WTC11 (cell line): ENCODE measurements at regions not wholly inside any gene's neighbourhood (a gene's known extent, or its start where the extent isn't known, plus 50 kb on each side); places are given as distances from the start of the nearest gene placed in this dataset.

Experiments
- ATAC-seq: fragments of 200-7000 bp; cut with Tn5 transposase; 2 replicates; pipeline ENCODE4 v1.10.0; 2021; ENCODE audit warnings: mild to moderate bottlenecking, moderate library complexity
- CTCF ChIA-PET: fragments of 300-600 bp; sonication (Branson Sonifier 250); formaldehyde crosslinking; loops from one replicate; lab custom pipeline; 2021; ENCODE audit warnings: antibody characterized with exemption; lab: Charles Lee
- POLR2A ChIA-PET: fragments of 350-600 bp; sonication (Branson Sonifier 250); formaldehyde crosslinking; loops from one replicate; lab custom pipeline; 2021; ENCODE audit warnings: antibody characterized with exemption; lab: Charles Lee
- DNase-seq: peaks from one replicate; pipeline ENCODE4 v3.0.0; 2021; ENCODE audit warnings: low spot score
- H3K27ac Mint-ChIP-seq: 2 replicates; pipeline ENCODE4 v1.8.0; 2021; ENCODE audit warnings: mixed read lengths
- H3K27me3 Mint-ChIP-seq: 2 replicates; pipeline ENCODE4 v1.8.0; 2021; ENCODE audit warnings: low read depth, mild to moderate bottlenecking, moderate library complexity, mixed read lengths
- H3K36me3 Mint-ChIP-seq: 2 replicates; pipeline ENCODE4 v1.8.0; 2021; ENCODE audit warnings: mixed read lengths
- H3K4me1 Mint-ChIP-seq: 2 replicates; pipeline ENCODE4 v1.8.0; 2022; ENCODE audit warnings: mixed read lengths
- H3K4me3 Mint-ChIP-seq: 2 replicates; pipeline ENCODE4 v1.8.0; 2021; ENCODE audit warnings: mild to moderate bottlenecking, moderate library complexity, mixed read lengths
- H3K9me3 Mint-ChIP-seq: 2 replicates; pipeline ENCODE4 v1.8.0; 2021; ENCODE audit warnings: mixed read lengths
- AR ChIP-seq: fragments of 250-450 bp; sonication (Bioruptor Pico); IDR thresholded peaks from 2 replicates; pipeline ENCODE4 v1.9.0; 2021; ENCODE audit warnings: mild to moderate bottlenecking
- CDX4 ChIP-seq: fragments of 250-450 bp; sonication (Bioruptor Pico); IDR thresholded peaks from 2 replicates; pipeline ENCODE4 v1.9.0; 2021; ENCODE audit warnings: moderate library complexity, mild to moderate bottlenecking, inconsistent platforms, borderline replicate concordance
- CTCF ChIP-seq: fragments of 200-600 bp; IDR thresholded peaks from 2 replicates; pipeline ENCODE4 v1.8.0; 2022; ENCODE audit warnings: antibody characterized with exemption
- FOXP1 ChIP-seq: sonication (generic); formaldehyde crosslinking; IDR thresholded peaks from 2 replicates; pipeline ENCODE4 v1.8.0; 2022; ENCODE audit warnings: missing genetic modification reagents, mild to moderate bottlenecking, moderate library complexity, borderline replicate concordance
- KAT7 ChIP-seq: sonication (generic); formaldehyde crosslinking; IDR thresholded peaks from 2 replicates; pipeline ENCODE4 v1.8.1; 2023; ENCODE audit warnings: missing genetic modification reagents, mild to moderate bottlenecking, borderline replicate concordance
- NFATC4 ChIP-seq: fragments of 250-450 bp; sonication (Bioruptor Pico); IDR thresholded peaks from 2 replicates; pipeline ENCODE4 v1.9.0; 2021; ENCODE audit warnings: mild to moderate bottlenecking
- NFYB ChIP-seq: sonication (generic); formaldehyde crosslinking; conservative IDR thresholded peaks from 2 replicates; pipeline ENCODE4 v1.8.0; 2022; ENCODE audit warnings: low read depth, missing genetic modification reagents
- RORB ChIP-seq: fragments of 250-450 bp; sonication (Bioruptor Pico); IDR thresholded peaks from 2 replicates; pipeline ENCODE4 v1.9.0; 2021; ENCODE audit warnings: mild to moderate bottlenecking
- TCF7 ChIP-seq: sonication (generic); formaldehyde crosslinking; IDR thresholded peaks from 2 replicates; pipeline ENCODE4 v1.8.0; 2022; ENCODE audit warnings: mild to moderate bottlenecking, low read depth, missing genetic modification reagents, moderate library complexity
- TP53 ChIP-seq: sonication (generic); formaldehyde crosslinking; IDR thresholded peaks from 2 replicates; pipeline ENCODE4 v1.8.1; 2023; ENCODE audit warnings: mild to moderate bottlenecking, missing genetic modification reagents
- ZNF138 ChIP-seq: sonication (generic); formaldehyde crosslinking; conservative IDR thresholded peaks from 2 replicates; pipeline ENCODE4 v1.8.1; 2022; ENCODE audit warnings: mild to moderate bottlenecking, moderate library complexity, missing genetic modification reagents
- ZNF219 ChIP-seq: sonication (generic); formaldehyde crosslinking; IDR thresholded peaks from 2 replicates; pipeline ENCODE4 v1.8.0; 2023; ENCODE audit warnings: missing genetic modification reagents, mild to moderate bottlenecking, borderline replicate concordance
- ZNF281 ChIP-seq: sonication (generic); formaldehyde crosslinking; IDR thresholded peaks from 2 replicates; pipeline ENCODE4 v1.8.0; 2023; ENCODE audit warnings: mild to moderate bottlenecking, missing genetic modification reagents
- TF ChIP-seq, protein P1 (sequence below): fragments of 250-450 bp; sonication (Bioruptor Pico); IDR thresholded peaks from 2 replicates; pipeline ENCODE4 v1.9.0; 2021; ENCODE audit warnings: mild to moderate bottlenecking, borderline replicate concordance
- TF ChIP-seq, protein P2 (sequence below): sonication (generic); formaldehyde crosslinking; IDR thresholded peaks from 2 replicates; pipeline ENCODE4 v1.8.0; 2022; ENCODE audit warnings: mild to moderate bottlenecking, missing genetic modification reagents
- TF ChIP-seq, protein P3 (sequence below): sonication (generic); formaldehyde crosslinking; IDR thresholded peaks from 2 replicates; pipeline ENCODE4 v1.8.1; 2022; ENCODE audit warnings: mild to moderate bottlenecking, missing genetic modification reagents, moderate library complexity, borderline replicate concordance

DNA sequence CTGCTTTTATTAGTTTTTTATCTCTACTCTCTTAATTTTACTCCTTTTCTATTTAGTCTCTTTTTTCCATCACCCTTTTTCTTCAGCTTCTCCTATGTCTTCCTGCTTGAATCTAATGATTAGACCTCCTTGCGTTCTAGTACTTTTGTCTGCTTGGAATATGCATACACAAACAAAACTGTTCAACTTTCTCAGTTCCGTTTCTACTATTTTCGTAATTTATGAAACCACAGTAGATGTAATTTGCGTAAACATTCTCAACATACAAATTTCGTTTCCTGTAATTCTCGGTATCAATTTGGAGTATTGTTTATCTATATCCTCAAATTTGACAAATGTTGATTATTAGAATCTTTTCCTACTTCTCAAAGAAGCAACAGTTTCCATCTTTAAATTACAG lies 772.5 kb downstream of the USP25 start:
- H3K4me1 Mint-ChIP-seq, result no peaks in the 10 kb centered on the region
- H3K4me3 Mint-ChIP-seq, result no peak overlapping the region
- no peaks in the 10 kb centered on the region for H3K36me3 Mint-ChIP-seq
- no peaks in the 10 kb centered on the region for H3K27me3 Mint-ChIP-seq
- peaks cover 17% of the 10 kb centered on the region for H3K9me3 Mint-ChIP-seq
- H3K27ac Mint-ChIP-seq, result no peak overlapping the region
- ChIA-PET POLR2A (no interaction called here), CTCF (no interaction called here)
- TF ChIP-seq RORB (no peak), TCF7 (CRISPR knock-in tag) (no peak)
- ATAC-seq (no peak), DNase-seq (no peak)

DNA sequence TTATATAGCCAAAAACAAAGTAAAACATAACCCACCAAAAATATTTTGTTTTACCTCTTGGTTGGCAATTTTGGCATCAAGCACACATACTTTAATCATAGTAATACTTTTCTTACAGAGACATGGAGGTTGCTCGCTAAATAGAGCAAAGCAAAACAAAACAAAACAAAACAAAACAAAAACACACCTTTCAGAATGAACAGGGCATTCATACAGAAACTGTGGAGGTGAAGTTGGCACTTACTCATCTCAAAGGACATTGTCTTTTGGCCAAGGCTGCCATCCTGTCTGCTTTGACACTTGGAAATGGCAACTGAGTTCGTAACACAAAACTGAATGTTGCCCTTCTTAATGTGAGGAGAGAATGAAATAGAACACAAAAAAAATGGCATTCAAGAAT lies 773.1 kb downstream of the USP25 start:
- no peak overlapping the region for H3K27ac Mint-ChIP-seq
- ATAC-seq (no peak), DNase-seq (no peak)
- H3K9me3 Mint-ChIP-seq, result peaks cover 12% of the 10 kb centered on the region
- ChIA-PET POLR2A (no interaction called here), CTCF (interaction anchor here (0.6 kb wide), 1 partner anchor 626 kb away, joined by 4 read pairs; no protein-coding TSS in a partner anchor)
- TF ChIP-seq, protein P1, sequence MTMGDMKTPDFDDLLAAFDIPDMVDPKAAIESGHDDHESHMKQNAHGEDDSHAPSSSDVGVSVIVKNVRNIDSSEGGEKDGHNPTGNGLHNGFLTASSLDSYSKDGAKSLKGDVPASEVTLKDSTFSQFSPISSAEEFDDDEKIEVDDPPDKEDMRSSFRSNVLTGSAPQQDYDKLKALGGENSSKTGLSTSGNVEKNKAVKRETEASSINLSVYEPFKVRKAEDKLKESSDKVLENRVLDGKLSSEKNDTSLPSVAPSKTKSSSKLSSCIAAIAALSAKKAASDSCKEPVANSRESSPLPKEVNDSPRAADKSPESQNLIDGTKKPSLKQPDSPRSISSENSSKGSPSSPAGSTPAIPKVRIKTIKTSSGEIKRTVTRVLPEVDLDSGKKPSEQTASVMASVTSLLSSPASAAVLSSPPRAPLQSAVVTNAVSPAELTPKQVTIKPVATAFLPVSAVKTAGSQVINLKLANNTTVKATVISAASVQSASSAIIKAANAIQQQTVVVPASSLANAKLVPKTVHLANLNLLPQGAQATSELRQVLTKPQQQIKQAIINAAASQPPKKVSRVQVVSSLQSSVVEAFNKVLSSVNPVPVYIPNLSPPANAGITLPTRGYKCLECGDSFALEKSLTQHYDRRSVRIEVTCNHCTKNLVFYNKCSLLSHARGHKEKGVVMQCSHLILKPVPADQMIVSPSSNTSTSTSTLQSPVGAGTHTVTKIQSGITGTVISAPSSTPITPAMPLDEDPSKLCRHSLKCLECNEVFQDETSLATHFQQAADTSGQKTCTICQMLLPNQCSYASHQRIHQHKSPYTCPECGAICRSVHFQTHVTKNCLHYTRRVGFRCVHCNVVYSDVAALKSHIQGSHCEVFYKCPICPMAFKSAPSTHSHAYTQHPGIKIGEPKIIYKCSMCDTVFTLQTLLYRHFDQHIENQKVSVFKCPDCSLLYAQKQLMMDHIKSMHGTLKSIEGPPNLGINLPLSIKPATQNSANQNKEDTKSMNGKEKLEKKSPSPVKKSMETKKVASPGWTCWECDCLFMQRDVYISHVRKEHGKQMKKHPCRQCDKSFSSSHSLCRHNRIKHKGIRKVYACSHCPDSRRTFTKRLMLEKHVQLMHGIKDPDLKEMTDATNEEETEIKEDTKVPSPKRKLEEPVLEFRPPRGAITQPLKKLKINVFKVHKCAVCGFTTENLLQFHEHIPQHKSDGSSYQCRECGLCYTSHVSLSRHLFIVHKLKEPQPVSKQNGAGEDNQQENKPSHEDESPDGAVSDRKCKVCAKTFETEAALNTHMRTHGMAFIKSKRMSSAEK (CRISPR knock-in tag), result no peak
- TF ChIP-seq CDX4, result no peak
- TF ChIP-seq, protein P2, sequence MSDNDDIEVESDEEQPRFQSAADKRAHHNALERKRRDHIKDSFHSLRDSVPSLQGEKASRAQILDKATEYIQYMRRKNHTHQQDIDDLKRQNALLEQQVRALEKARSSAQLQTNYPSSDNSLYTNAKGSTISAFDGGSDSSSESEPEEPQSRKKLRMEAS, result no peak
- TF ChIP-seq NFYB (CRISPR knock-in tag), result no peak
- TF ChIP-seq FOXP1, result no peak
- no peak for TF ChIP-seq ZNF281 (CRISPR knock-in tag)
- TF ChIP-seq AR, result no peak
- no peak for TF ChIP-seq NFATC4 (CRISPR knock-in tag)
- TF ChIP-seq ZNF138 (CRISPR knock-in tag), result no peak
- no peak for TF ChIP-seq KAT7
- H3K27me3 Mint-ChIP-seq, result no peaks in the 10 kb centered on the region
- no peak overlapping the region for H3K4me3 Mint-ChIP-seq
- H3K4me1 Mint-ChIP-seq, result no peaks in the 10 kb centered on the region
- no peaks in the 10 kb centered on the region for H3K36me3 Mint-ChIP-seq

GRCh38 chr21:16504281-16504680 lies 774.5 kb downstream of the USP25 start:
- Mint-ChIP-seq H3K27me3 (no peaks in the 10 kb centered on the region), H3K4me1 (no peaks in the 10 kb centered on the region)
- TF ChIP-seq CTCF (no peak), ZNF219 (CRISPR knock-in tag) (no peak), TP53 (CRISPR knock-in tag) (no peak)
- TF ChIP-seq, protein P3, sequence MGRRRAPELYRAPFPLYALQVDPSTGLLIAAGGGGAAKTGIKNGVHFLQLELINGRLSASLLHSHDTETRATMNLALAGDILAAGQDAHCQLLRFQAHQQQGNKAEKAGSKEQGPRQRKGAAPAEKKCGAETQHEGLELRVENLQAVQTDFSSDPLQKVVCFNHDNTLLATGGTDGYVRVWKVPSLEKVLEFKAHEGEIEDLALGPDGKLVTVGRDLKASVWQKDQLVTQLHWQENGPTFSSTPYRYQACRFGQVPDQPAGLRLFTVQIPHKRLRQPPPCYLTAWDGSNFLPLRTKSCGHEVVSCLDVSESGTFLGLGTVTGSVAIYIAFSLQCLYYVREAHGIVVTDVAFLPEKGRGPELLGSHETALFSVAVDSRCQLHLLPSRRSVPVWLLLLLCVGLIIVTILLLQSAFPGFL, result no peak
- TF ChIP-seq, all 79 proteins: peak for 0
- POLR2A ChIA-PET, result no interaction called here
- peaks cover 2% of the 10 kb centered on the region; the same call in 1 of the 2 replicates for H3K9me3 Mint-ChIP-seq
- no peak for ATAC-seq
- H3K4me3 Mint-ChIP-seq, result no peak overlapping the region
- H3K36me3 Mint-ChIP-seq, result no peaks in the 10 kb centered on the region
- CTCF ChIA-PET, result no interaction called here
- DNase-seq, result no peak
- no peak overlapping the region for H3K27ac Mint-ChIP-seq
